ENCODE measurements at regions not wholly inside any gene's neighbourhood (a gene's known extent, or its start where the extent isn't known, plus 50 kb on each side); places are given as distances from the start of the nearest gene placed in this dataset.

- H3K9me3 ChIP-seq (replicated peaks; ENCODE audit: control insufficient read depth, insufficient read depth, low read length) = no peaks in the 10 kb centered on the region
- no peaks in the 10 kb centered on the region for H4K20me1 ChIP-seq (ENCODE audit: control insufficient read depth, insufficient read depth)
- ChIA-PET RAD21 (ENCODE audit: unreplicated experiment) (no interaction called here), CTCF (interaction anchor here (0.5 to 1.5 kb wide), 2 partner anchors 8 to 50 kb away, joined by 3 to 5 read pairs; no protein-coding TSS in a partner anchor), SMC1A (ENCODE audit: uncharacterized antibody, unreplicated experiment) (no interaction called here), POLR2A (no interaction called here)
- H3K4me3 ChIP-seq = no peak overlapping the region
- TF ChIP-seq FOS (IDR thresholded peaks at IDR 0.05; ENCODE audit: borderline replicate concordance, extremely low read depth, insufficient read length) (no peak), BCL3 (IDR thresholded peaks at IDR 0.05; ENCODE audit: borderline replicate concordance, insufficient read depth, low read depth, low read length, poor library complexity, severe bottlenecking) (no peak), SREBF2 (IDR thresholded peaks at IDR 0.05; ENCODE audit: low read length) (no peak), SREBF1 (IDR thresholded peaks at IDR 0.05; ENCODE audit: low read length) (no peak), SPI1 (IDR thresholded peaks at IDR 0.05; ENCODE audit: borderline replicate concordance, insufficient read depth, low read depth, low read length) (no peak), BCLAF1 (IDR thresholded peaks at IDR 0.05) (no peak), CEBPZ (IDR thresholded peaks at IDR 0.05; ENCODE audit: low read depth, low read length) (no peak), KLF5 (IDR thresholded peaks at IDR 0.05; ENCODE audit: partially characterized antibody) (no peak), IRF5 (IDR thresholded peaks at IDR 0.05; ENCODE audit: borderline replicate concordance) (no peak)
- TF ChIP-seq, protein P1, sequence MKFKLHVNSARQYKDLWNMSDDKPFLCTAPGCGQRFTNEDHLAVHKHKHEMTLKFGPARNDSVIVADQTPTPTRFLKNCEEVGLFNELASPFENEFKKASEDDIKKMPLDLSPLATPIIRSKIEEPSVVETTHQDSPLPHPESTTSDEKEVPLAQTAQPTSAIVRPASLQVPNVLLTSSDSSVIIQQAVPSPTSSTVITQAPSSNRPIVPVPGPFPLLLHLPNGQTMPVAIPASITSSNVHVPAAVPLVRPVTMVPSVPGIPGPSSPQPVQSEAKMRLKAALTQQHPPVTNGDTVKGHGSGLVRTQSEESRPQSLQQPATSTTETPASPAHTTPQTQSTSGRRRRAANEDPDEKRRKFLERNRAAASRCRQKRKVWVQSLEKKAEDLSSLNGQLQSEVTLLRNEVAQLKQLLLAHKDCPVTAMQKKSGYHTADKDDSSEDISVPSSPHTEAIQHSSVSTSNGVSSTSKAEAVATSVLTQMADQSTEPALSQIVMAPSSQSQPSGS (IDR thresholded peaks at IDR 0.05; ENCODE audit: low read length) = no peak
- no peak overlapping the region for H2AFZ ChIP-seq (ENCODE audit: control insufficient read depth, low read depth, low read length)
- H3K27ac ChIP-seq (ENCODE audit: control insufficient read depth, insufficient read depth) = no peak overlapping the region
- no peaks in the 10 kb centered on the region for H3K4me1 ChIP-seq (ENCODE audit: control insufficient read depth, insufficient read depth, low read length)
- no peak for FAIRE-seq
- no peak overlapping the region for H3K9ac ChIP-seq (ENCODE audit: control insufficient read depth, insufficient read depth, low read length)
- no peak for ATAC-seq
- intact Hi-C loops (cut with micrococcal nuclease; ENCODE audit: unreplicated experiment) = no loop called here
- no peak overlapping the region for H3K4me2 ChIP-seq (ENCODE audit: control insufficient read depth, insufficient read depth)
- WGBS (ENCODE audit: insufficient coverage, insufficient replicate concordance, low lambda C conversion rate, missing lambda C conversion rate) = 32% methylated on average over 1 of the region's 1 CpG
- in situ Hi-C loops (cut with MboI) = no loop called here
- H3K36me3 ChIP-seq (ENCODE audit: control insufficient read depth in 2 of 2, insufficient read depth in 2 of 2, low read length in 1 of 2) = no peaks in the 10 kb centered on the region
- no peaks in the 10 kb centered on the region for H3K27me3 ChIP-seq (replicated peaks in 1 of 2; ENCODE audit: control insufficient read depth in 2 of 2, insufficient read depth in 2 of 2, low read length in 1 of 2)
- DNase-seq (ENCODE audit: low read depth, low spot score) = no peak
- H3K79me2 ChIP-seq (ENCODE audit: control insufficient read depth, insufficient read depth, low read length) = no peaks in the 10 kb centered on the region
- no TSS peak for BruUV-seq (replicated peaks)
Measured at GRCh38 chr18:27887287-27887686, 289.6 kb downstream of the CDH2 start.

All from GM12878 (cell line).